ENCODE measurements at regions not wholly inside any gene's neighbourhood (a gene's known extent, or its start where the extent isn't known, plus 50 kb on each side); places are given as distances from the start of the nearest gene placed in this dataset.

GRCh38 chr16:64397945-64398508, 723.8 kb downstream of the CDH11 start:
- H3K27ac ChIP-seq: no peak overlapping the region
- no peak for TF ChIP-seq ZFX (IDR thresholded peaks at IDR 0.05)
- no peak for TF ChIP-seq CTCF (conservative IDR thresholded peaks at IDR 0.05)

- H3K27ac ChIP-seq: no peak overlapping the region
- TF ChIP-seq ZFX (IDR thresholded peaks at IDR 0.05) (no peak), CTCF (conservative IDR thresholded peaks at IDR 0.05) (no peak)
These were observed 724.8 kb downstream of the CDH11 start for GRCh38 chr16:64397042-64397441.

GRCh38 chr16:64394061-64394460, 727.8 kb downstream of the CDH11 start:
- TF ChIP-seq ZFX (IDR thresholded peaks at IDR 0.05): no peak
- no peak for TF ChIP-seq CTCF (conservative IDR thresholded peaks at IDR 0.05)
- no peak overlapping the region for H3K27ac ChIP-seq

- no peak overlapping the region for H3K27ac ChIP-seq
- no peak for TF ChIP-seq ZFX (IDR thresholded peaks at IDR 0.05)
- no peak for TF ChIP-seq CTCF (conservative IDR thresholded peaks at IDR 0.05)
These were observed 729.4 kb downstream of the CDH11 start for GRCh38 chr16:64392456-64392855.

GRCh38 chr16:64391063-64391600, 730.7 kb downstream of the CDH11 start:
- TF ChIP-seq ZFX (IDR thresholded peaks at IDR 0.05) (no peak), CTCF (conservative IDR thresholded peaks at IDR 0.05) (no peak)
- no peak overlapping the region for H3K27ac ChIP-seq

- no peak overlapping the region for H3K27ac ChIP-seq
These were observed 731.8 kb downstream of the CDH11 start for GRCh38 chr16:64390102-64390501.

GRCh38 chr16:64384636-64385035, 737.2 kb downstream of the CDH11 start:
- no peak overlapping the region for H3K27ac ChIP-seq
- no peak for TF ChIP-seq CTCF (conservative IDR thresholded peaks at IDR 0.05)
- no peak for TF ChIP-seq ZFX (IDR thresholded peaks at IDR 0.05)

More at GRCh38 chr16:64390102-64390501, 731.8 kb downstream of the CDH11 start:
- TF ChIP-seq CTCF (conservative IDR thresholded peaks at IDR 0.05) (no peak), ZFX (IDR thresholded peaks at IDR 0.05) (no peak)

All from C4-2B (cell line).